Fibroblast of lung (primary cell): ENCODE measurements at regions not wholly inside any gene's neighbourhood (a gene's known extent, or its start where the extent isn't known, plus 50 kb on each side); places are given as distances from the start of the nearest gene placed in this dataset.

ENCODE experiments used
- EZH2 ChIP-seq: IDR thresholded peaks from 2 replicates; pipeline ENCODE4 v1.5.1; 2012; ENCODE audit warnings: low read length, control low read depth, mild to moderate bottlenecking; ENCODE audit errors: missing control alignments
- TF ChIP-seq, protein P1 (sequence below), 2 donors: IDR thresholded peaks in 1 of 2; conservative IDR thresholded peaks in 1 of 2; 1 replicate in 1 of 2; 2 replicates in 1 of 2; pipeline ENCODE4 v1.5.1; 2011 to 2012; ENCODE audit warnings: low read length in 2 of 2, control low read depth in 1 of 2, inconsistent platforms in 1 of 2, low read depth in 1 of 2, mild to moderate bottlenecking in 1 of 2

DNA sequence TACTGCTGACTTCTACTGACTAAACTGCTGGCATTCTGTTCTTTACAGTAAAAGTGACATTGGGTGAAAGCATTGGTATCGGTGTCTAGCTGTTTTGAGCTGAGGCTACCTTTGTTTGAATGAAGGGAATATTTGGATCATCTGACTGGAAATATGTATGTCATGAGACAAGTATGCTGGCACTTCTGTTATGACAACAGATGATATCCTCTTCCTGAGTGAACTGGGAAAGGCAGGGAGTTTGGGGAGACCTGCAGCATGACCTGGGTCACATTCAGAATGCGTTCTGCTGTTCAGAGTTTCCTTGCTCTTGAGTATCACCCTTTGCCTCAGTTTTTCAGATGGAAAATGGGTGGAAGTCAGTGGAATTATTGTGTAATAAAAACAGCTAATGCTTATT lies 81.8 kb downstream of the PLCE1 start:
- TF ChIP-seq, protein P1, sequence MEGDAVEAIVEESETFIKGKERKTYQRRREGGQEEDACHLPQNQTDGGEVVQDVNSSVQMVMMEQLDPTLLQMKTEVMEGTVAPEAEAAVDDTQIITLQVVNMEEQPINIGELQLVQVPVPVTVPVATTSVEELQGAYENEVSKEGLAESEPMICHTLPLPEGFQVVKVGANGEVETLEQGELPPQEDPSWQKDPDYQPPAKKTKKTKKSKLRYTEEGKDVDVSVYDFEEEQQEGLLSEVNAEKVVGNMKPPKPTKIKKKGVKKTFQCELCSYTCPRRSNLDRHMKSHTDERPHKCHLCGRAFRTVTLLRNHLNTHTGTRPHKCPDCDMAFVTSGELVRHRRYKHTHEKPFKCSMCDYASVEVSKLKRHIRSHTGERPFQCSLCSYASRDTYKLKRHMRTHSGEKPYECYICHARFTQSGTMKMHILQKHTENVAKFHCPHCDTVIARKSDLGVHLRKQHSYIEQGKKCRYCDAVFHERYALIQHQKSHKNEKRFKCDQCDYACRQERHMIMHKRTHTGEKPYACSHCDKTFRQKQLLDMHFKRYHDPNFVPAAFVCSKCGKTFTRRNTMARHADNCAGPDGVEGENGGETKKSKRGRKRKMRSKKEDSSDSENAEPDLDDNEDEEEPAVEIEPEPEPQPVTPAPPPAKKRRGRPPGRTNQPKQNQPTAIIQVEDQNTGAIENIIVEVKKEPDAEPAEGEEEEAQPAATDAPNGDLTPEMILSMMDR (conservative IDR thresholded peaks at IDR 0.05 in 1 of 2, IDR thresholded peaks at IDR 0.05 in 1 of 2; ENCODE audit: low read depth in 1 of 2, low read length in 2 of 2): no peak
- TF ChIP-seq EZH2: no peak
